ENCODE measurements at regions not wholly inside any gene's neighbourhood (a gene's known extent, or its start where the extent isn't known, plus 50 kb on each side); places are given as distances from the start of the nearest gene placed in this dataset.

DNA sequence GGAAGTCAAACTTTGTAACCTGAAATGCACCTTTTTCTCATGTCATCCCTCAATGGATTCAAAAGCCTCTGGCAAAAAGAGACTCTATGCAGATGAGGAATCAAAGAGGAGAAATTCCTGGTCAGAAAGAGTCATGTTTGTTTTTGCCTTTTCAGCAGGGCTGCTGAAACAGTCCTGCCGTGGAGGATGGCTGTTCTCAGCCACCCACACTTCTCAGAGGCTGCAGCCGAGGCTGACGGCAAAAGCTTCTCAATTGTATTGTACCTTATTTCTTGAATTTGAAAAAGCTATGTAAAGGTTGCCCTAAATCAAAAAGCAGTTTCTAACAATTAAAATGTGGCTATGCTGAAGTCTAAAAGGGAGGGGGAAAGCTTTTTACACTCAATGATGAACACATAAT lies 385.3 kb downstream of the KCTD12 start:
- no peaks in the 10 kb centered on the region for H3K9me1 ChIP-seq (replicated peaks; ENCODE audit: control insufficient read depth, extremely low read depth, insufficient read depth, low read length)
- no peak overlapping the region for H3K27ac ChIP-seq (ENCODE audit: insufficient read depth, low read depth, low read length)
- no peak overlapping the region for H3K9ac ChIP-seq (replicated peaks; ENCODE audit: extremely low read depth, insufficient read depth, low read length)
- no peaks in the 10 kb centered on the region for H3K36me3 ChIP-seq (ENCODE audit: control insufficient read depth in 2 of 2, extremely low read depth in 1 of 2, insufficient read depth in 2 of 2, low read length in 2 of 2)
- intact Hi-C loops (cut with micrococcal nuclease) = no loop called here
- H3K27me3 ChIP-seq (ENCODE audit: control insufficient read depth in 2 of 2, insufficient read depth in 2 of 2, low read length in 2 of 2) = no peaks in the 10 kb centered on the region
- ChIA-PET POLR2A (no interaction called here), CTCF (interaction anchor here (0.8 to 1.6 kb wide), 3 partner anchors 10 to 805 kb away, joined by 3 to 4 read pairs (median 4); no protein-coding TSS in a partner anchor)
- no peak overlapping the region for H3K4me2 ChIP-seq (ENCODE audit: insufficient read depth, low read length)
- DNase-seq (ENCODE audit: low read depth, low spot score) (no peak), FAIRE-seq (no peak)
- no peaks in the 10 kb centered on the region for H4K20me1 ChIP-seq (replicated peaks; ENCODE audit: control insufficient read depth, extremely low read depth, insufficient read depth, low read length)
- no peaks in the 10 kb centered on the region for H3K79me2 ChIP-seq (ENCODE audit: control insufficient read depth, insufficient read depth, low read length)
- no peak for TF ChIP-seq MYC (IDR thresholded peaks at IDR 0.05; ENCODE audit: low read depth, low read length)
- no peak for TF ChIP-seq GATA2 (IDR thresholded peaks at IDR 0.05; ENCODE audit: insufficient read depth, insufficient read length, low read depth, low read length)
- no peak for TF ChIP-seq JUN (IDR thresholded peaks at IDR 0.05; ENCODE audit: borderline replicate concordance, insufficient read depth, insufficient read length, low read depth)
- no peak for TF ChIP-seq FOS (IDR thresholded peaks at IDR 0.05; ENCODE audit: borderline replicate concordance, insufficient read depth, low read length)
- no peak for TF ChIP-seq CTCF (IDR thresholded peaks at IDR 0.05; ENCODE audit: extremely low read depth in 1 of 2, insufficient read depth in 1 of 2, low read depth in 1 of 2, low read length in 2 of 2)
- TF ChIP-seq POLR2AphosphoS5 (IDR thresholded peaks at IDR 0.05; ENCODE audit: insufficient read depth, low read depth, low read length) = no peak
- no peak for TF ChIP-seq EZH2 (IDR thresholded peaks at IDR 0.05; ENCODE audit: borderline replicate concordance, low read depth, low read length, severe bottlenecking)
- no peak for TF ChIP-seq POLR2A (IDR thresholded peaks at IDR 0.05; ENCODE audit: low read depth, low read length)
- TF ChIP-seq, protein P1, sequence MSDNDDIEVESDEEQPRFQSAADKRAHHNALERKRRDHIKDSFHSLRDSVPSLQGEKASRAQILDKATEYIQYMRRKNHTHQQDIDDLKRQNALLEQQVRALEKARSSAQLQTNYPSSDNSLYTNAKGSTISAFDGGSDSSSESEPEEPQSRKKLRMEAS (IDR thresholded peaks at IDR 0.05; ENCODE audit: insufficient read depth, insufficient read length) = no peak
- no peak overlapping the region for H3K4me3 ChIP-seq (replicated peaks in 1 of 3; ENCODE audit: insufficient read depth in 1 of 3, low read depth in 1 of 3, low read length in 3 of 3)
- H2AFZ ChIP-seq (ENCODE audit: low read depth, low read length) = no peak overlapping the region
- BruUV-seq (replicated peaks) = no TSS peak
- H3K4me1 ChIP-seq (ENCODE audit: control insufficient read depth, extremely low read depth, insufficient read depth, low read length) = peaks cover 2% of the 10 kb centered on the region
- dilution Hi-C loops (cut with MboI; ENCODE audit: extremely low pct_ligation_motif_present, low sequenced_read_pairs) = no loop called here
- H3K9me3 ChIP-seq (replicated peaks; ENCODE audit: control insufficient read depth, insufficient read depth, low read length) = no peaks in the 10 kb centered on the region

Data from endothelial cell of umbilical vein (primary cell).